RWPE1 (cell line): ENCODE measurements at regions not wholly inside any gene's neighbourhood (a gene's known extent, or its start where the extent isn't known, plus 50 kb on each side); places are given as distances from the start of the nearest gene placed in this dataset.

Source experiments
- CTCF ChIA-PET: fragments of 350-600 bp; sonication (Branson Sonifier 250); formaldehyde crosslinking; extraction: SDS; loops from one replicate; lab custom pipeline; 2021; lab: Yijun Ruan, JAX
- POLR2A ChIA-PET: fragments of 400-600 bp; formaldehyde crosslinking; extraction: SDS; loops from one replicate; lab custom pipeline; 2020; ENCODE audit warnings: antibody characterized with exemption; ENCODE audit not compliant: low non-redundant PET; lab: Yijun Ruan, JAX
- DNase-seq: peaks from one replicate; pipeline ENCODE4 v3.0.0; 2012; ENCODE audit warnings: low spot score
- H3K27ac ChIP-seq: fragments of 450-650 bp; 2 replicates; pipeline ENCODE4 v1.5.1; 2017
- CTCF ChIP-seq: fragments of 450-650 bp; conservative IDR thresholded peaks from 2 replicates; pipeline ENCODE4 v1.5.1; 2017; ENCODE audit warnings: low read depth, mild to moderate bottlenecking

GRCh38 chr4:180430283-180430682 lies 1812.9 kb upstream of the TENM3 start:
- no peak for DNase-seq
- ChIA-PET POLR2A (no interaction called here), CTCF (no interaction called here)
- H3K27ac ChIP-seq, result no peak overlapping the region
- TF ChIP-seq CTCF, result no peak

- no peak for TF ChIP-seq CTCF
- H3K27ac ChIP-seq, result no peak overlapping the region
- ChIA-PET POLR2A (no interaction called here), CTCF (no interaction called here)
- no peak for DNase-seq
These were observed 1808.9 kb upstream of the TENM3 start for GRCh38 chr4:180434131-180434895.

GRCh38 chr4:180436361-180436760 lies 1806.8 kb upstream of the TENM3 start:
- TF ChIP-seq CTCF, result no peak
- no peak overlapping the region for H3K27ac ChIP-seq
- DNase-seq, result no peak
- ChIA-PET CTCF (no interaction called here), POLR2A (no interaction called here)

GRCh38 chr4:180437601-180438000 lies 1805.6 kb upstream of the TENM3 start:
- DNase-seq, result no peak
- ChIA-PET CTCF (no interaction called here), POLR2A (no interaction called here)
- H3K27ac ChIP-seq, result no peak overlapping the region
- TF ChIP-seq CTCF, result no peak

- ChIA-PET CTCF (interaction anchor here (0.8 kb wide), 1 partner anchor 743 kb away, joined by 5 read pairs; no protein-coding TSS in a partner anchor), POLR2A (no interaction called here)
These were observed 1794.9 kb upstream of the TENM3 start for GRCh38 chr4:180448306-180448705.

GRCh38 chr4:180449395-180449956 lies 1793.7 kb upstream of the TENM3 start:
- DNase-seq, result peak; percentile 42
- TF ChIP-seq CTCF, result peak; percentile 54
- H3K27ac ChIP-seq, result no peak overlapping the region
- ChIA-PET CTCF (interaction anchor here (0.6 to 0.8 kb wide), 2 partner anchors 744 to 824 kb away, joined by 4 to 5 read pairs; no protein-coding TSS in a partner anchor), POLR2A (no interaction called here)

More at GRCh38 chr4:180448306-180448705, 1794.9 kb upstream of the TENM3 start:
- no peak for TF ChIP-seq CTCF
- DNase-seq, result no peak
- H3K27ac ChIP-seq, result no peak overlapping the region
